Transverse colon (tissue), 3 donors: ENCODE measurements at regions not wholly inside any gene's neighbourhood (a gene's known extent, or its start where the extent isn't known, plus 50 kb on each side); places are given as distances from the start of the nearest gene placed in this dataset.

Experiments used
- POLR2A ChIP-seq: fragments of 450-650 bp; IDR thresholded peaks from one replicate; pipeline ENCODE4 v1.6.1; 2016; ENCODE audit warnings: antibody characterized with exemption, mild to moderate bottlenecking, moderate library complexity
- TF ChIP-seq, protein P1 (sequence below), 5 experiments: fragments of 200-600 bp in 3 of 5; fragments of 450-650 bp in 2 of 5; sonication (generic) in 3 of 5; IDR thresholded peaks; 1 replicate in 2 of 5; 2 replicates in 3 of 5; pipeline ENCODE4 v1.5.1; 2016 to 2017; ENCODE audit warnings: antibody characterized with exemption in 5 of 5, inconsistent platforms in 3 of 5, mild to moderate bottlenecking in 2 of 5, moderate library complexity in 1 of 5

DNA sequence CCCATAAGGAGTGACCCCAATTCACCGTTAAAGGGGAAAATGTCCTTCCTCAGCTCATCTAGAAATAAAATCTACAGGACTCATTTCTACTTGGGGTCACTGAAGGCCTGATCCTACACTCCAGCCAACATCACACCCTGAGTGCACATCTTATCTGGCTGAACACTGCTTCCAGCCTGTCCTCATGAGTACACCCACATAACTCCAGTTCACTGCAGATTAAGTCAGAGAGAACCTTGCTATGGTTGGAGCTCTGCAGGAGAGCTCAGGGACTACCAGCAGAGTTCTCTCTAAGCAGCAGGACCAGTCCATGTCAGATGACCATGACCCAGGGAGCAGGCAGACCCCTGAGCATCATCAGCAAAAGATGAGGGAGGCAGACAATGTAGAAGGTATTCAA is 126.9 kb upstream of the MAP3K1 start:
- TF ChIP-seq, protein P1, sequence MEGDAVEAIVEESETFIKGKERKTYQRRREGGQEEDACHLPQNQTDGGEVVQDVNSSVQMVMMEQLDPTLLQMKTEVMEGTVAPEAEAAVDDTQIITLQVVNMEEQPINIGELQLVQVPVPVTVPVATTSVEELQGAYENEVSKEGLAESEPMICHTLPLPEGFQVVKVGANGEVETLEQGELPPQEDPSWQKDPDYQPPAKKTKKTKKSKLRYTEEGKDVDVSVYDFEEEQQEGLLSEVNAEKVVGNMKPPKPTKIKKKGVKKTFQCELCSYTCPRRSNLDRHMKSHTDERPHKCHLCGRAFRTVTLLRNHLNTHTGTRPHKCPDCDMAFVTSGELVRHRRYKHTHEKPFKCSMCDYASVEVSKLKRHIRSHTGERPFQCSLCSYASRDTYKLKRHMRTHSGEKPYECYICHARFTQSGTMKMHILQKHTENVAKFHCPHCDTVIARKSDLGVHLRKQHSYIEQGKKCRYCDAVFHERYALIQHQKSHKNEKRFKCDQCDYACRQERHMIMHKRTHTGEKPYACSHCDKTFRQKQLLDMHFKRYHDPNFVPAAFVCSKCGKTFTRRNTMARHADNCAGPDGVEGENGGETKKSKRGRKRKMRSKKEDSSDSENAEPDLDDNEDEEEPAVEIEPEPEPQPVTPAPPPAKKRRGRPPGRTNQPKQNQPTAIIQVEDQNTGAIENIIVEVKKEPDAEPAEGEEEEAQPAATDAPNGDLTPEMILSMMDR (IDR thresholded peaks at IDR 0.05), result no peak
- no peak for TF ChIP-seq POLR2A
